ENCODE measurements at regions not wholly inside any gene's neighbourhood (a gene's known extent, or its start where the extent isn't known, plus 50 kb on each side); places are given as distances from the start of the nearest gene placed in this dataset.
"Not testable (repeated sequence)": the region's sequence is repeated elsewhere in the genome, so short reads cannot be mapped to it uniquely, and the experiment has no call there.

DNA sequence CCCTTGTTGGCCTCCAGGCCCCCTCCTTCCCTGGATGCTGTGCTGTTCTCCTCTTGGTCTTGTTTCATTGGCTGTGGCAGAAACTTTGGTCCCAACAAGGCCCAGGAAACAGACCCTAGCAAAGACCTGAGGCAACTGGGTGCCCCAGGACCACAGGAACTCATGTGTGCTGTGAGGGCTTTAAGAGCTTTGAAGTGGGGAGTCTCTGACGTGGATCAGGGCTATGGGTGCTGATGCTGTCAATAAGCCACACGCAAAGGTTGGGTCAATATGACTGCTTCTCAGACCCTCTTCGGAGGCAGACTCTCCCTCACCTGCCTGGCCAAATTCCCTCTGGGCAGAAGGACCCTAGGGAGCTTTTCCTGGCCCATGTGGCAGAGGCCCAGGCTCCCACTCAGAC, 91.5 kb upstream of the MLN start:
- no peak for DNase-seq (ENCODE audit: low spot score)

GRCh38 chr6:33894438-33894837, 90.6 kb upstream of the MLN start:
- DNase-seq (ENCODE audit: low spot score): peak; percentile 38

DNA sequence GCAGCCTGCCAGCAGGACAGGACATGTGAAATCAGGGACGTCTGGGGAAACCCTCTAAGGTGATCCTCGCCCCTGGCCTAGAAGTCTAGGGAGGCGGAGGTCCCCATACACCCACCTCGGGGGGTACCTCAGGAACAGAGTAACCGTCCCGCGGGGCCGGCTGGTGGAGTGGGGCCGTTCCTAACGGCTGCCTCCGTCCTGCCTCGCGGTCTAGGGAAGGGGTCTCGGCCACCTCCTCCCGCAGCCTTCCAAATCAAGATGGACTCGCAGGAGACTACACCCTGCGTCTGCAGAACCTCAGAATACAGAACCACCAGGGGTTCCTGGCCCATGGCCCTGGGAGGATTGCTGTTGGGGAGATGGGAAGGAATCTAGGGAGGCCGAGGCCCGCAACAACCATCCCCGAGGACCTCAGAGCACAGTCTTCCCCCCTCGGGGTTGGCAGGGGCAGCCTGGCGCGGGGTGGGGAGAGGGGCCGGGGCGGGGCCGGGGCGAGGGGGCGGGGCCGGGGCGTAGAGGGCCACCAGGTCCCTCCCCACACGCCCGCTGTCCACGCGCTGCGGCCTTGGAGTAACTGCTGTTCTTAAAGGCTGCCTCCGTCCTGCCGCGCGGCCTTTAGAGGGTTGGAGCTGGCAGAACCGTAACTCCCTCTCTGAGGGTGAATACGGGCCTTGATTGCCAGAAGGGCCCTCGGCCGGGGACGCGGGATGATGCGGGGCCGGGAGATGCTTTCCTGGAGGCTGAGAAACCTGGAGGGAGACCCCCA, 89.0 kb upstream of the MLN start:
- no peak for DNase-seq (ENCODE audit: low spot score)

DNA sequence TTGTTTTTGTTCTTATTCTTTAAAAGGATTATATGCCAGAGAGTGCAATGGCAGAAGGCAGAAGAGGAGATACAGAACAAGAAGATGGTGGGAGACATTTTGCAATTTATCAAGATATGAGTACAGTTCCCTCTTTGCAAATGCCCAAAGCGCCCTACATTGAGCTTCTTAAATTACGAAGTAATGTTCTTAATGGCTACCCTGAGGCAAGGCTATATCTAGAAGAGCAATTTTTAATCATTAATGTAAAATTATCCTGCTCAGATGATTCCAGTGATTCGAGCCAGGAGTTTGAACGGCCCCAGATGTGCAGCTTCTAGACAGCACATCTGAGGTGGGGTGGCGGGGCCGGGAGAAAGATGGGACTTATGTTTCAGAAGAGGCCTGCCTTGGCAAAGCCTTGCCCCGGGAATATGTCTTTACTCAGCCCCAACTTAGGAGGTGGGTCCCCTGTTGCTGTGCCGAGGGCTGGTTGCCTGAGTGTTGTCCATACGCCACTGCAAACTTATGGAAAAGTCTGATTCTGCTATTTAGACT, 84.9 kb upstream of the MLN start:
- no peak for DNase-seq (ENCODE audit: low spot score)

DNA sequence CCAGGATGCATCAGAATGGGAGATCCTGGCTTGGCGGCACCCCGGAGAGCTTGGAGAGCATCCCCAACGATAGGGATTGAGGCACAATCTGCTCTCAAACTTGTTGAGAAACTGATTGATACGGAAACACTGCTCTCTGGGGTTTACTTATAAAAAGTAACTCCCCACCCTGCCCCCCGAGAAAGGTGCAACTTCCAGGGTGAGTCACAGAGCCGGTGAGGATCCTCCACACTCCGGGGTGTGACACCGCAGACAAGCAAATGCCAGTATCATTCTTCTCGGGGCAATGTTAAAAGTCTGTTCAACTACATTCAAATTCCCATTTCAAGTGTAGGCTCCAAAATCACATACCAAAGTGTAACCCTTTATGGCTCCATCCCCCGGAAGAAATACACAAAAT, 84.4 kb upstream of the MLN start:
- no peak for DNase-seq (ENCODE audit: low spot score)

DNA sequence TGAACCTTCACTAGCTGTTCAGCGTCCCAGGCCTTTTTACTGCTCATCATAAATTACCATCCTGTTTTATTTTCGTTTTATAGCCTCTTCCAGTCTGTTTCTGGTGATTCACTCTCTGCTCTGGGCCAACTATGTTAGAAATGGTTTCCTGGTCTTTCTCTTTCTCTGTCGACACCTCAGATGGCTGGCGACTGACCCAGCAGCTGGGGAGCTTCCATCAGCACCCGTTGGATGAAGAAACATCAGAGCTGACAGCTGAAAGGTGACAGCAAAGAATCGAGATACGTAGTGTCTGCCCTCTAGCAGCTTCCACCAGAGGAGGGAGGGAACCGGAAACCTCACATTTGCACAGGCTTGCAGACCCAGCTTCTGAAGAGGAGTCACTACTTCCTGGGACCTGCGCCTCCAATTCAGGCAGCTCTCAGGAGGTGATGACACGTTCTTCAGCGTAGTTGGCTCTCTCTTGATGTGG, 82.9 kb upstream of the MLN start:
- peak; percentile 77 for DNase-seq (ENCODE audit: low spot score)

GRCh38 chr6:33885132-33886057, 81.6 kb upstream of the MLN start:
- DNase-seq (ENCODE audit: low spot score): peak; percentile 71

- DNase-seq (ENCODE audit: low spot score): not testable (repeated sequence)
Measured at GRCh38 chr6:33883621-33884020, 79.8 kb upstream of the MLN start.

- DNase-seq (ENCODE audit: low spot score): no peak
Measured at GRCh38 chr6:33882154-33882553, 78.4 kb upstream of the MLN start.

DNA sequence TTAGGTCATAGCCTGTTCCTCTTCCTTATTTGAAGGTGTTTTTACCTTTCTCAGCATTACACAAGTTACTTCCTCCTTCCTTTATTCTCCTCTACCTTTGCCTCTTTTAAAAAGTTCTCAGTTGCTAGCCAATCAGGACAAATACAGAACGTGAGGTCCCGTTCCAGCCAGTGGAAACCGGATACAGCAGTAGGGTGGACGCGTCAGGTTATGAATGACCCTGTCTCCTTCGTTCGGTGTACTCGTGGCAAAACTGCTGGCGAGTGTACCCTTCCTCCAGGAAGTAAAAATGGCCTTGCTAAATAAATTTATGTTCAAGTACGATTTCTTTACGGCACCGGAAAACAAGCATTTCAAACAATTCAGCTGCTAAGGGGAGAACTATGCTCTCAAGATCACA, 77.0 kb upstream of the MLN start:
- DNase-seq (ENCODE audit: low spot score): no peak

DNA sequence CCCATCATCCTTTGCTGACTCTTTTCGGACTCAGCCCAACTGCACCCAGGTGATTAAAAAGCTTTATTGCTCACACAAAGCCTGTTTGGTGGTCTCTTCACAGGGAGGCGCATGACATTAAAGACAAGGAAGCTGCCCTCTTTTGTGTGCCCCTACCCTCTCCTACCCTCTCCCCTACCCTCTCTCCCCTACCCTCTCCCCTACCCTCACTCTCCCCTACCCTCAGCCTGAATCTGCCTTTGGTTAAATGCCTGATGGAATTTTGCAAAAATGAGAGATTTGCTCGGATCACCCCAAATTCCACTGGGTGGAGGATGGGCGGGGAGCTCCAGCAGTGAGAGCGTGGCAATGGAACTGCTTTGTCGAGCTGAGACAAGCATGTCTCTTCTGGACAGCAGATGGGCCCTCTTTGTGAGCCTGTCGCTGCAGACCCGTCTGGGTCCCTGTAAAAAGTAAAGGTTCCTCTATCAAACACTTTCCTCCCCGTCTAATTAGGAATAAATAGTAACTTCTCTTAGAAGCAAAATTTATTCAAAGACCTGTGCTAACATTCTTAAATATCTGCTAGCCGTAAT, 76.4 kb upstream of the MLN start:
- no peak for DNase-seq (ENCODE audit: low spot score)

DNA sequence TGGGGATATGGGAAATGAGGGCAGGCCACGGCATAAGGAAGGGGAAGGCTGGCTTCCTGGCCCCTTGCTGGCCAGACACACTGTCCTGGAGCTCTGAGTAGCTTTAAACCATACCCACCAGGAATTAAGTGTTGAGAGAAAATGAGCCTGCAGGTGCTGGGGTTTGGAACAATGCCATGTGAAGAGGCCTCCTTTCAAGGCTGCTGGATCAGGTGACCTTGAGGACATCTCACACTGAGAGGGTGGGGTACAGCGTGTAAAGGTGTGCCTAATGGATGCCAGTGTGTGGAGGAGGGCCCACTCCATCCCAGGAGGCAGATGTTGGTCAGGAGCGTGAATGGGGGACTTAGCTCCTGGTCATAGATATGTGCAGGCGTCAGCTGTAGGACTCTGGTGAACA, 74.8 kb upstream of the MLN start:
- no peak for DNase-seq (ENCODE audit: low spot score)

DNA sequence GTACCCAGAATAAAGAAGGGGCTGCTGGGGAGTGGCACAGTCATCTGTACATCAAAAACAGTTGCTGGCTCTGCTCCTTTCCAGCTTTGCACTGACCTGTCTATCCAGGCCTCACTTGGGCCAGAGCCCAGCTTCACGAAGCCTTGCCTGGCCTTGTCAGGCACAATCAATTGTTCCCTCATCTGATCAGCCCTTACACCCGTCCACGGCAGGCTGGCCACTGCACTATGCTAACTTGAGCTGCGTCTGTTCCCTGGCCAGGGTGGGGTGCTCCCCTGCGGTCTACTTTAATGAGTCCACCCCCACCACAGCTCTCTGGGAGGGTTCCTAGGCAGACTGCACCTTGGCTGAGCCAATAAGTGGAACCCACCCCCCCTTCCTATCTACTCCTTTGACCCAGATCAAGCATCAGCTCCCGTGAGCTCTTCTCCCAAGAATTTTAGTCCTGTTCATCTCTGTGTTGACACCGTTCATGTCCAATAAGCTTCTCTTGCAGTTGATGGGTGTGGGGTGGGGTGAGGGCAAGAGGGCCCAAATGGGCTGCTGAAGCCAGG, 74.3 kb upstream of the MLN start:
- DNase-seq (ENCODE audit: low spot score): no peak

- DNase-seq (ENCODE audit: low spot score): no peak
Measured at GRCh38 chr6:33875696-33876095, 71.9 kb upstream of the MLN start.

DNA sequence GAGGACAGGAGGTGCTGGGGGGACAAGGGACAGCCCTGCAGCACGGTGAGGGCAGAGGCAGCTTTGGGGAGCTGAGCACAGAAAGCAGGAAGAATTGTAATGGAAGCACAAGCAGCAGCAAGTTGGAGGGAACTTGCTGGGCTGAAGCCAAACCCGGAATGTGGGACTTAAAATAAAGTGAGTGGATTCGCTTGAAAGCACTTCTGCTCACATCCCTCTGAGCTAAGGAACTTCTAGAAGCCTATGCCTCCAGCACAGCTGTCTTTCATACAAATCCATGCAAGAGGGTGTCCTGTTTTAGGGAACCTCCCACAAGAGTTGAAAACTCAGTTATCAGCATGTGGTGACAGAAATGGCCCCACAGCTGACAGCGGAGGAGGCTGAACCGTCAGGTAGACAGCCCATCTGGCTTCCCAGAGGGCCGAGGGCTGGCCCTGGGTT, 71.4 kb upstream of the MLN start:
- no peak for DNase-seq (ENCODE audit: low spot score)

DNA sequence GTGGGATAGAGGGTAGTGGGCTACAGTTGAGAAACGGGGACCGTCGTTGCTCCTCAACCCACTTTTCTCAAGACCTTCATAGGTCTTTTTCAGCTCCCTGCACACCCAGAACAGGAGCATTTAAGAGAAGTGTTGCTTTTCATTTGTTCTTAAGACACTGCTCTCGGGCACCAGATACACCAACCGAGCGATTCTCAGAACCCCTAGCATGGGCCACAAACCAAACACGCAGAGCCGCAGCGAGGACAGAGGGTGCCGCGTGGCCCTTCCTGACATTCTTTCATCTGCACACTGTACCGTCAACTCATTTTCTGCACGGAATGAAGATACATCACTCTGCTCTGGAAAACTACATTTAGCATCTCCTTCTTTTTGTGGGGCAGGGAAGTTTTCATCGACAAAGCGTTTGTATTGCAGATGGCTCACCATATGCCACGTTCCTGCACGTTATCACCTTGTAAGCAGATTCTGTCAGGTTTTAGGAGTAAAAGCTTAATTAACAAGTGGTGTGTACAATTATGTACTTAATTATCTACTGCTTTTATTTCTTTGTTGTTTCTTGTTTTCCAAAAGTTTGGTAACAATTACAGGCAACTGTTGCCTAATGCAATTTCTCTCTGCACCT, 70.4 kb upstream of the MLN start:
- DNase-seq (ENCODE audit: low spot score): no peak

DNA sequence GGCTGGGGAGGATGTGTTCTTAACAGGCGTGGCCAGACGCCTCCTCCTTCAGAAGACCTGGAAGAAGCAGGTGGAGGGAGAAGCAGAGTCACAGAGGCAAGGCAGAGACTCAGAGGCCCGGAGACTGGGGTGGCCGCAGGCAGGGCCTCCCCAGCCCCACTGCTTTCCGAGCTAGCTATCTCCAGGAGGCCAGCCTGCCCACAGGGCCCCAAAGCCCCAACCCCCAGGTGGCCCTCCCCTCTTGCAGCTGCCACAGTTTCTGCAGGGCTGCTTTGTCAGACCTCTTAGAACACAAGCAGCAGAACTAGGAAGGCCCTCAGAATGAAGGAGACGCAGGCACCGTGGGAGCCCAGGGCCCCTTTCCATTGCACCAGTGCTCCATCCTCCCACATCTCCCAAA, 69.0 kb upstream of the MLN start:
- no peak for DNase-seq (ENCODE audit: low spot score)

DNA sequence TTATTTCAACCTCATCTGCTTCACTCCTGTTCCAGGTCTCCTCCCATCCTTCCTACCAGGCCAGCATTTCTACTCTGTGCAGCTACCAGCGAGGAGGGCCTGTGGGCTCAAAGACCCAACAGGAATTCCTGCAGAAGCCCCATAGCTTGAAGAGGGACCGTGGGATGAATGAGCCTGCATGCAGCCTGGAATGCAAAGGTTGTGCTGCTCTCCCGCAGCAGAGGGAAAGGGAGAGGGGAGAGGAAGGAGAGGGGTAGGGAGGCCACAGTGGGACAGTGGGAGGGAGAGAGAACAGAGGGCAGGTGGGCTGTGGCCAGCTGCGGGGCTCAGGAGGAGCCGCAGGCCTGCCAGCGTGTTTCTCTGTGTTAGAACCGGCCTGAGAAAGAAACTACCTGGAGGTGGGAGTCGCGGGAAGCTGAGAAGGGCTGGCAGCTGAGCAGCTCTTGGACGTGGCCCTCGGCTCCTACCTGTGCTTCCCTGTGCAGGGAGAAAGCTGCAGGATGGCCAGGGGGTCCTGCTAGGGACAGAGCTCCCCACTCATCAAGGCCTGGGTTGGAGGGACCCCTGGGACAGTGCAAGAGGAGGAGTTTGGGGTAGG, 66.1 kb upstream of the MLN start:
- no peak for DNase-seq (ENCODE audit: low spot score)

DNA sequence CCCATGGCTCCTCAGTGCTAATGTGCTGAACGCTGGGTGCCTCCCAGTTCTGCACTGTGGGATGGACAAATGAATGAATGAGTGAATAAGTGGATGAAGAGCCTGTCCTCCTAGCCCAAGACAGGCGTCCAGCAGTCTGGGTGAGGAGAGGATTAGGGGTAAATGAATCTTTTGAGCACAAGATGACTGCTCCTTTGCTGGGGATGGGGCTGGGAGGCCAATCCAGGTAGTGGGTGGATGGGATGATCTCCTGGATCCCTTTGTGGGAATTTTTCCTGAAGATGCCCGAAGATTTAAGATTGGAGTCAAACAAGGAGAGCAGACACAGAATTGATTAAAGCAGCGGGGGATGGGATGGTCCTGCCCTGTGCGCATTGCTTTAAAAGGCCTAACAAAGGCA, 65.3 kb upstream of the MLN start:
- no peak for DNase-seq (ENCODE audit: low spot score)

GRCh38 chr6:33868141-33868540, 64.3 kb upstream of the MLN start:
- no peak for DNase-seq (ENCODE audit: low spot score)

DNA sequence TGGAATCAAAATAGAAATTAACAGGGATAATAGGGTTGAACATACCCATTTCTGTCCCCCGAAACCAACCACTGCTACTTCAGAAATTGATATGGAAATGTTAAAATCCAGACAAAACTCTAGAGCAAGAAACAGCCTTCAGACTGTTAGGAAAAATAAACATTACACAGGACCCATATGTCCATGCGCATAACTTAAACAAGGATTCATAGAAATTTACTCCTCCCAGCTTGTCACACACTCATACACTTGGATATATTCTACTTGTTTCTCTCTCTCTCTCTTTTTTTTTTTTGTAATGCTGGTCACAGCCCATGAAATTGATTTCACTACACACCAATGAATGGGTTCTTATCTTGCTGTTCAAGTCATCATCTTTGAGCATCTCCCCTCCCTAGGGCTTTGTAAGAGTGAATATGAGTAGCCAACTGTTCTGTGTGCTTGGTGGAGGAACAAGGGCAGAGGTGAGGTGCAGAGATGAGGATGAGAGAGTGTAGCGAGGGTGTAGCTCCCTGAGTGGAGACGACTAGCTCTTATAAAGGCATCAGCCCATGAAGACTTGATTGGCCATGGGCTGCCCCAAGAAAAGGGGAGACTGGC, 61.8 kb upstream of the MLN start:
- no peak for DNase-seq (ENCODE audit: low spot score)
